ENCODE measurements at regions not wholly inside any gene's neighbourhood (a gene's known extent, or its start where the extent isn't known, plus 50 kb on each side); places are given as distances from the start of the nearest gene placed in this dataset.

- Histone ChIP-seq H3K27ac (no peak overlapping the region), H3K4me3 (no peak overlapping the region), H3K4me2 (no peak overlapping the region), H4K20me1 (ENCODE audit: insufficient read depth, poor library complexity, severe bottlenecking) (no peaks in the 10 kb centered on the region), H2AFZ (no peak overlapping the region), H3K9me2 (replicated peaks; ENCODE audit: insufficient read depth) (no peaks in the 10 kb centered on the region), H3K27me3 (no peaks in the 10 kb centered on the region), H3K9me3 (ENCODE audit: low read depth) (no peaks in the 10 kb centered on the region), H3K36me3 (replicated peaks; ENCODE audit: insufficient read depth, low read depth) (no peaks in the 10 kb centered on the region), H3K79me2 (no peaks in the 10 kb centered on the region), H3K4me1 (ENCODE audit: insufficient read depth) (no peaks in the 10 kb centered on the region)
- DNase-seq (ENCODE audit: low spot score), result no peak
- WGBS (ENCODE audit: low lambda C conversion rate, missing lambda C conversion rate), result 73% methylated on average over 4 of the region's 4 CpGs
- no peak for TF ChIP-seq CTCF (IDR thresholded peaks at IDR 0.05; ENCODE audit: poor library complexity)
- no peak for TF ChIP-seq EZH2phosphoT487 (IDR thresholded peaks at IDR 0.05; ENCODE audit: low read depth, severe bottlenecking, unreplicated experiment)
- no peak for TF ChIP-seq EZH2 (IDR thresholded peaks at IDR 0.05; ENCODE audit: borderline replicate concordance)
Observed at GRCh38 chr2:67922080-67922785, 140.6 kb downstream of the C1D start.

- Histone ChIP-seq H3K9me3 (ENCODE audit: low read depth) (no peaks in the 10 kb centered on the region), H3K27ac (no peak overlapping the region), H2AFZ (no peak overlapping the region), H3K4me2 (no peak overlapping the region), H4K20me1 (ENCODE audit: insufficient read depth, poor library complexity, severe bottlenecking) (no peaks in the 10 kb centered on the region), H3K4me3 (no peak overlapping the region), H3K79me2 (no peaks in the 10 kb centered on the region), H3K9me2 (replicated peaks; ENCODE audit: insufficient read depth) (no peaks in the 10 kb centered on the region), H3K27me3 (peaks cover 4% of the 10 kb centered on the region), H3K36me3 (replicated peaks; ENCODE audit: insufficient read depth, low read depth) (no peaks in the 10 kb centered on the region), H3K4me1 (ENCODE audit: insufficient read depth) (no peaks in the 10 kb centered on the region)
- TF ChIP-seq EZH2phosphoT487 (IDR thresholded peaks at IDR 0.05; ENCODE audit: low read depth, severe bottlenecking, unreplicated experiment), result no peak
- no peak for TF ChIP-seq CTCF (IDR thresholded peaks at IDR 0.05; ENCODE audit: poor library complexity)
- no peak for TF ChIP-seq EZH2 (IDR thresholded peaks at IDR 0.05; ENCODE audit: borderline replicate concordance)
- no peak for DNase-seq (ENCODE audit: low spot score)
- 59% methylated on average over 4 of the region's 4 CpGs for WGBS (ENCODE audit: low lambda C conversion rate, missing lambda C conversion rate)
Observed at GRCh38 chr2:67923696-67924095, 139.1 kb downstream of the C1D start.

GRCh38 chr2:67927501-67927900, 135.3 kb downstream of the C1D start:
- no peaks in the 10 kb centered on the region for H3K36me3 ChIP-seq (replicated peaks; ENCODE audit: insufficient read depth, low read depth)
- no peak overlapping the region for H2AFZ ChIP-seq
- no peak for TF ChIP-seq CTCF (IDR thresholded peaks at IDR 0.05; ENCODE audit: poor library complexity)
- no peak for TF ChIP-seq EZH2 (IDR thresholded peaks at IDR 0.05; ENCODE audit: borderline replicate concordance)
- TF ChIP-seq EZH2phosphoT487 (IDR thresholded peaks at IDR 0.05; ENCODE audit: low read depth, severe bottlenecking, unreplicated experiment), result no peak
- no peak overlapping the region for H3K4me3 ChIP-seq
- H3K27ac ChIP-seq, result no peak overlapping the region
- no peak overlapping the region for H3K4me2 ChIP-seq
- no peaks in the 10 kb centered on the region for H3K9me2 ChIP-seq (replicated peaks; ENCODE audit: insufficient read depth)
- 52% methylated on average over 3 of the region's 3 CpGs for WGBS (ENCODE audit: low lambda C conversion rate, missing lambda C conversion rate)
- no peaks in the 10 kb centered on the region for H3K9me3 ChIP-seq (ENCODE audit: low read depth)
- no peaks in the 10 kb centered on the region for H4K20me1 ChIP-seq (ENCODE audit: insufficient read depth, poor library complexity, severe bottlenecking)
- no peak for DNase-seq (ENCODE audit: low spot score)
- no peaks in the 10 kb centered on the region for H3K4me1 ChIP-seq (ENCODE audit: insufficient read depth)
- H3K27me3 ChIP-seq, result peaks cover 7% of the 10 kb centered on the region
- no peaks in the 10 kb centered on the region for H3K79me2 ChIP-seq

Data from hepatocyte (in vitro differentiated cells).